NT2/D1 (cell line): ENCODE measurements at regions not wholly inside any gene's neighbourhood (a gene's known extent, or its start where the extent isn't known, plus 50 kb on each side); places are given as distances from the start of the nearest gene placed in this dataset.

Source experiments
- YY1 ChIP-seq: IDR thresholded peaks from 2 replicates; pipeline ENCODE4 v1.6.1; 2011; ENCODE audit not compliant: insufficient read length, insufficient read depth
- ZNF274 ChIP-seq: IDR thresholded peaks from 2 replicates; pipeline ENCODE4 v1.6.1; 2011; ENCODE audit warnings: mild to moderate bottlenecking, low read depth, low read length

- TF ChIP-seq YY1: no peak
- no peak for TF ChIP-seq ZNF274
These were observed 766.0 kb downstream of the TRIML1 start for GRCh38 chr4:188905248-188905647.
